ENCODE measurements at regions not wholly inside any gene's neighbourhood (a gene's known extent, or its start where the extent isn't known, plus 50 kb on each side); places are given as distances from the start of the nearest gene placed in this dataset.

- no peaks in the 10 kb centered on the region for H3K36me3 ChIP-seq
- DNase-seq (ENCODE audit: low spot score in 2 of 2) = no peak
- H3K9me3 ChIP-seq = no peaks in the 10 kb centered on the region
- no peaks in the 10 kb centered on the region for H3K27me3 ChIP-seq
- WGBS, 2 donors = 91 to 93% methylated on average over 3 of the region's 3 CpGs
- TF ChIP-seq EP300 (IDR thresholded peaks at IDR 0.05) (no peak), POLR2A (IDR thresholded peaks at IDR 0.05) (no peak), CTCF (IDR thresholded peaks at IDR 0.05) (no peak)
- H3K27ac ChIP-seq = no peak overlapping the region
- H3K4me1 ChIP-seq = peaks cover 0 to 26% (median 5%) of the 10 kb centered on the region in 4 donors
- no peak overlapping the region for H3K4me3 ChIP-seq
Measured at GRCh38 chr18:5632041-5632440, 88.2 kb upstream of the EPB41L3 start.

- DNase-seq (ENCODE audit: low spot score in 2 of 2) = no peak
- H3K27ac ChIP-seq = no peak overlapping the region
- TF ChIP-seq EP300 (IDR thresholded peaks at IDR 0.05) = no peak
- no peak for TF ChIP-seq POLR2A (IDR thresholded peaks at IDR 0.05)
- WGBS, 2 donors = 44 to 54% methylated on average over 12 of the region's 12 CpGs
- H3K9me3 ChIP-seq = no peaks in the 10 kb centered on the region
- peaks cover 0 to under 1% of the 10 kb centered on the region in 2 donors for H3K27me3 ChIP-seq
- peak overlapping the region in 2 of 4 donors; percentile 41 to 67 for H3K4me3 ChIP-seq
- H3K36me3 ChIP-seq = no peaks in the 10 kb centered on the region
- H3K4me1 ChIP-seq = peaks cover 0 to 26% (median 5%) of the 10 kb centered on the region in 4 donors
Measured at GRCh38 chr18:5630900-5631413, 87.2 kb upstream of the EPB41L3 start.

GRCh38 chr18:5630057-5630899 lies 86.5 kb upstream of the EPB41L3 start:
- TF ChIP-seq CTCF (IDR thresholded peaks at IDR 0.05) (no peak), POLR2A (IDR thresholded peaks at IDR 0.05) (peak in 1 of 2 donors; percentile 32), EP300 (IDR thresholded peaks at IDR 0.05) (peak in 1 of 2 donors; percentile 18)
- no peaks in the 10 kb centered on the region for H3K36me3 ChIP-seq
- WGBS, 2 donors = 1% methylated on average over 63 to 69 of the region's 79 CpGs
- DNase-seq (ENCODE audit: low spot score in 2 of 2) = peak; percentile 51 to 52
- H3K9me3 ChIP-seq = no peaks in the 10 kb centered on the region
- H3K27me3 ChIP-seq = peaks cover 0 to 4% of the 10 kb centered on the region in 2 donors
- peak overlapping the region; percentile 41 to 88 (median 63) for H3K4me3 ChIP-seq
- H3K27ac ChIP-seq = peak overlapping the region in 3 of 4 donors; percentile 43 to 77 (median 75)
- peaks cover 0 to 26% (median 5%) of the 10 kb centered on the region in 4 donors for H3K4me1 ChIP-seq

GRCh38 chr18:5628512-5629255 lies 84.9 kb upstream of the EPB41L3 start:
- DNase-seq (ENCODE audit: low spot score in 2 of 2) = peak in 1 of 2 donors; percentile 16
- peak overlapping the region in 3 of 4 donors; percentile 43 to 77 (median 75) for H3K27ac ChIP-seq
- 0% methylated on average over 43 to 50 of the region's 90 CpGs for WGBS, 2 donors

More at GRCh38 chr18:5628512-5629255, 84.9 kb upstream of the EPB41L3 start:
- H3K9me3 ChIP-seq = no peaks in the 10 kb centered on the region
- H3K27me3 ChIP-seq = peaks cover 0 to 4% of the 10 kb centered on the region in 2 donors
- TF ChIP-seq POLR2A (IDR thresholded peaks at IDR 0.05) (no peak), EP300 (IDR thresholded peaks at IDR 0.05) (no peak), CTCF (IDR thresholded peaks at IDR 0.05) (no peak)
- peak overlapping the region; percentile 41 to 88 (median 63) for H3K4me3 ChIP-seq
- H3K36me3 ChIP-seq = no peaks in the 10 kb centered on the region
- peaks cover 0 to 26% (median 5%) of the 10 kb centered on the region in 4 donors for H3K4me1 ChIP-seq

All from tibial nerve (tissue), 4 donors.